ENCODE measurements at regions not wholly inside any gene's neighbourhood (a gene's known extent, or its start where the extent isn't known, plus 50 kb on each side); places are given as distances from the start of the nearest gene placed in this dataset.

GRCh38 chr11:86119077-86119476 lies 50.2 kb upstream of the PICALM start (continued):
- TF ChIP-seq CHD7 (IDR thresholded peaks at IDR 0.05; ENCODE audit: insufficient replicate concordance, low read length) (no peak), ZNF274 (IDR thresholded peaks at IDR 0.05; ENCODE audit: borderline replicate concordance, extremely low read depth, low read length) (no peak), SP2 (IDR thresholded peaks at IDR 0.05; ENCODE audit: low read length) (no peak), SIRT6 (IDR thresholded peaks at IDR 0.05; ENCODE audit: low read length) (no peak), BRCA1 (IDR thresholded peaks at IDR 0.05; ENCODE audit: low read depth, low read length) (no peak), CBX8 (IDR thresholded peaks at IDR 0.05; ENCODE audit: borderline replicate concordance, low read depth, low read length) (no peak), KDM1A (IDR thresholded peaks at IDR 0.05; ENCODE audit: borderline replicate concordance, low read length) (no peak), ATF3 (IDR thresholded peaks at IDR 0.05; ENCODE audit: insufficient read depth, low read depth, low read length) (no peak), MAFK (IDR thresholded peaks at IDR 0.05; ENCODE audit: low read depth, low read length) (no peak), PHF8 (conservative IDR thresholded peaks at IDR 0.05; ENCODE audit: low read depth, low read length) (no peak), TAF7 (optimal IDR thresholded peaks at IDR 0.05; ENCODE audit: borderline replicate concordance, low read depth, low read length) (no peak), RAD21 (IDR thresholded peaks at IDR 0.05 in 1 of 2, conservative IDR thresholded peaks at IDR 0.05 in 1 of 2; ENCODE audit: low read depth in 2 of 2, low read length in 2 of 2) (no peak)
